ENCODE measurements at regions not wholly inside any gene's neighbourhood (a gene's known extent, or its start where the extent isn't known, plus 50 kb on each side); places are given as distances from the start of the nearest gene placed in this dataset.

DNA sequence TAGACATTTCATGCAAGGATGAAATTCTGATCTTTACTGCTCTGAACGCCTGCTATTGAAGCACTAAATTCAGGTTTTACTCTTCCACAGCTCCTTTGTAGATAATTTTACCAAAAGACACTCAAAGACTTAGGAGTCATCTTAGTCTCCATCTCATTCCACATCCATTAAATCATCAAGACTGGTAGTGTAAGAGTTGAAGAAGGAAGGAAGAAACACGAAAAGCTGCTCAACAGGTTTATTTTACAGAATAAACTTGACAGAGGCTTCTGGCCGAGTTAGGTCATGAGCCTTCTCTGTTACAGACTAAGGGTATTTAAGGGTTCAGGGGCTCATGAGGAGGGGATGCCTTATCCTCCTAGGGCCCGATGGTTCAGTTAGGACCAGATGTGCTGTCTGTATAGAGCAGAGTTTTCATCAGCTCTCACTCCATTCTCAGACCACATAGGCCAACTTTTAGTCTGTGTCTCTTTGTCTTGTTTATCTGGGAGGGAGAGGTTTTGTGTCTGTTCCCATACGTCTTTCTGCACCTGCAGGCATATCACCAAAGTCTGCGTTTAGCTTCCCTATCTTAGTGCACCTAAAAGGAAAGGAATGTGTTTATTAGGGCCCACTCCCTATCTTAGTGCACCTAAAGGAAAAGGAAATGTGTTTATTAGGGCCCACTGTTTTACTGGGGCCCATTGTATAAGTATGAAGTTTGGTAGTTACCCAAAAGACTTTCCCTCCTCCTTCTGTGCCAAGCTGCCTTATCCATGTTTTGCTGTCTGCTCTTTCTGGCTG lies 57.4 kb upstream of the RGS18 start:
- TF ChIP-seq, protein P1, sequence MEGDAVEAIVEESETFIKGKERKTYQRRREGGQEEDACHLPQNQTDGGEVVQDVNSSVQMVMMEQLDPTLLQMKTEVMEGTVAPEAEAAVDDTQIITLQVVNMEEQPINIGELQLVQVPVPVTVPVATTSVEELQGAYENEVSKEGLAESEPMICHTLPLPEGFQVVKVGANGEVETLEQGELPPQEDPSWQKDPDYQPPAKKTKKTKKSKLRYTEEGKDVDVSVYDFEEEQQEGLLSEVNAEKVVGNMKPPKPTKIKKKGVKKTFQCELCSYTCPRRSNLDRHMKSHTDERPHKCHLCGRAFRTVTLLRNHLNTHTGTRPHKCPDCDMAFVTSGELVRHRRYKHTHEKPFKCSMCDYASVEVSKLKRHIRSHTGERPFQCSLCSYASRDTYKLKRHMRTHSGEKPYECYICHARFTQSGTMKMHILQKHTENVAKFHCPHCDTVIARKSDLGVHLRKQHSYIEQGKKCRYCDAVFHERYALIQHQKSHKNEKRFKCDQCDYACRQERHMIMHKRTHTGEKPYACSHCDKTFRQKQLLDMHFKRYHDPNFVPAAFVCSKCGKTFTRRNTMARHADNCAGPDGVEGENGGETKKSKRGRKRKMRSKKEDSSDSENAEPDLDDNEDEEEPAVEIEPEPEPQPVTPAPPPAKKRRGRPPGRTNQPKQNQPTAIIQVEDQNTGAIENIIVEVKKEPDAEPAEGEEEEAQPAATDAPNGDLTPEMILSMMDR (IDR thresholded peaks at IDR 0.05; ENCODE audit: borderline replicate concordance, extremely low read depth, insufficient read depth) = no peak
- Histone ChIP-seq H3K4me3 (ENCODE audit: low read length in 3 of 3) (no peak overlapping the region), H3K9me3 (ENCODE audit: control insufficient read depth in 2 of 3, insufficient read depth in 1 of 3, low read length in 3 of 3) (no peaks in the 10 kb centered on the region), H3K4me1 (ENCODE audit: control insufficient read depth in 2 of 3, insufficient read depth in 2 of 3, low read depth in 1 of 3, low read length in 3 of 3) (no peaks in the 10 kb centered on the region), H3K9ac (ENCODE audit: low read length in 3 of 3) (no peak overlapping the region), H3K36me3 (ENCODE audit: control insufficient read depth in 2 of 3, insufficient read depth in 3 of 3, low read length in 3 of 3) (no peaks in the 10 kb centered on the region), H3K27ac (ENCODE audit: low read depth in 2 of 2, low read length in 2 of 2) (no peak overlapping the region), H3K27me3 (ENCODE audit: control insufficient read depth, insufficient read depth, low read length) (no peaks in the 10 kb centered on the region)
- intact Hi-C loops (cut with DNase I) = no loop called here
- FAIRE-seq (no peak), DNase-seq (no peak)

DNA sequence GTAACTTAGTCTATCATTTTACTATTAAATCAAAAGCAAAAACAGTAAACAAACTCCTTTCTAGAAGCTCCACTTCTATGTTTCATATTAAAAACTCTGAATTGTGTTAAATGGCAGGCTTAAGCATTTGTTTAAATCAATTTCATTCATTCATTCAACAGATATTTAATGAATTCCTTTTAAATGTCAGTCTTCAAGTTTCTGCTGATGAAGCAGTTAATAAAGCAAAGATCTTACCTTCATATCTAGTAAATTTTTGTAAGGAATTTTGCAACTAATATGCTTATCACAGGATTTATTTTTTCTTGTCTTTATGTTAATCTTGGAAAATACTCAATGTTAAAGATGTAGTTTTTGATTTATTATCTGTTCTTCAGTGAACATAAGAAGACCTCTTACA lies 54.1 kb upstream of the RGS18 start:
- H3K27ac ChIP-seq (ENCODE audit: low read depth in 2 of 2, low read length in 2 of 2) = no peak overlapping the region
- DNase-seq (no peak), FAIRE-seq (no peak)
- H3K9me3 ChIP-seq (ENCODE audit: control insufficient read depth in 2 of 3, insufficient read depth in 1 of 3, low read length in 3 of 3) = no peaks in the 10 kb centered on the region
- intact Hi-C loops (cut with DNase I) = no loop called here
- no peak overlapping the region for H3K9ac ChIP-seq (ENCODE audit: low read length in 3 of 3)
- H3K27me3 ChIP-seq (ENCODE audit: control insufficient read depth, insufficient read depth, low read length) = no peaks in the 10 kb centered on the region
- H3K4me3 ChIP-seq (ENCODE audit: low read length in 3 of 3) = no peak overlapping the region
- H3K36me3 ChIP-seq (ENCODE audit: control insufficient read depth in 2 of 3, insufficient read depth in 3 of 3, low read length in 3 of 3) = no peaks in the 10 kb centered on the region
- H3K4me1 ChIP-seq (ENCODE audit: control insufficient read depth in 2 of 3, insufficient read depth in 2 of 3, low read depth in 1 of 3, low read length in 3 of 3) = no peaks in the 10 kb centered on the region
- TF ChIP-seq, protein P1 (IDR thresholded peaks at IDR 0.05; ENCODE audit: borderline replicate concordance, extremely low read depth, insufficient read depth) = no peak

DNA sequence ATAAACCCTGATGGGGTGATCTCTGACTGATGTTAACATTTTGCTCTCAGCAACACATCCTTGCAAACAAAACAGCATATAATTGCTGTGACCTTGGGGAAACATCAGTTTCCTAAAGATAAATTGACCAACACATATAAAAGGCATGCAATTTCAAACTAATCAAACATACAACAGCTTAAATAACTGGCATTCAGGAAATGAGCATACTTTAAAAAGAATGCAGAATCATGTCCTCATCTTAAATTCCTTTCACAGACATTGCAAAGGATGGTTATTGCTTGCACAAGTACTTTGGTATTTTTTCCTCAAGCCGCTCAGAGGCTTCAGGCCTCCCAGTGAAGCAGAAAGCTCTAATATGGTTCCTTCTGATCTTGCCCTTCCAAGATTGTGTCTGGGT lies 53.4 kb upstream of the RGS18 start:
- TF ChIP-seq, protein P1 (IDR thresholded peaks at IDR 0.05; ENCODE audit: borderline replicate concordance, extremely low read depth, insufficient read depth) = no peak
- H3K27ac ChIP-seq (ENCODE audit: low read depth in 2 of 2, low read length in 2 of 2) = no peak overlapping the region
- H3K36me3 ChIP-seq (ENCODE audit: control insufficient read depth in 2 of 3, insufficient read depth in 3 of 3, low read length in 3 of 3) = no peaks in the 10 kb centered on the region
- no peak overlapping the region for H3K9ac ChIP-seq (ENCODE audit: low read length in 3 of 3)
- no peaks in the 10 kb centered on the region for H3K4me1 ChIP-seq (ENCODE audit: control insufficient read depth in 2 of 3, insufficient read depth in 2 of 3, low read depth in 1 of 3, low read length in 3 of 3)
- intact Hi-C loops (cut with DNase I) = no loop called here
- FAIRE-seq (no peak), DNase-seq (no peak)
- no peaks in the 10 kb centered on the region for H3K27me3 ChIP-seq (ENCODE audit: control insufficient read depth, insufficient read depth, low read length)
- H3K4me3 ChIP-seq (ENCODE audit: low read length in 3 of 3) = no peak overlapping the region
- no peaks in the 10 kb centered on the region for H3K9me3 ChIP-seq (ENCODE audit: control insufficient read depth in 2 of 3, insufficient read depth in 1 of 3, low read length in 3 of 3)

DNA sequence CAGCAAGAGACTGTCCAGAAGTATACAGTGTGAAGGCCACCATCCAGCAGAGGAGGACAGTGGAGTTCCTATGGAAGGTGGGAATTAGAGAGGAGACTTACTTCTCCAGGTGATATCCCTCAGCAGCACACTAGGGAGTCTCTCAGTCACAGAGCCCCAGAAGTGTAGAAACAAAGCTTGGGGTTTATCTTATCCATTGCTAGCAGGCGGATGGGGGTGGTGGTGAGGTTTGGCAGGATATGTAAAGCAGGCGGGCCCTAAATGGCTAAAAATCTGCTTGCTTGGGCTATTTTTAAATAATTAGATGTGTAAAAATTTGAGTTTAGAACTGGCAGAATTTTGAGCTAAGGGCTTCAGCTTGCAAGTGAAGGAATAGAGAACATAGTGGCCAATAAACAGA lies 50.1 kb upstream of the RGS18 start:
- Histone ChIP-seq H3K27me3 (ENCODE audit: control insufficient read depth, insufficient read depth, low read length) (no peaks in the 10 kb centered on the region), H3K4me3 (ENCODE audit: low read length in 3 of 3) (no peak overlapping the region), H3K9ac (ENCODE audit: low read length in 3 of 3) (no peak overlapping the region), H3K36me3 (ENCODE audit: control insufficient read depth in 2 of 3, insufficient read depth in 3 of 3, low read length in 3 of 3) (no peaks in the 10 kb centered on the region), H3K9me3 (ENCODE audit: control insufficient read depth in 2 of 3, insufficient read depth in 1 of 3, low read length in 3 of 3) (no peaks in the 10 kb centered on the region), H3K4me1 (ENCODE audit: control insufficient read depth in 2 of 3, insufficient read depth in 2 of 3, low read depth in 1 of 3, low read length in 3 of 3) (no peaks in the 10 kb centered on the region), H3K27ac (ENCODE audit: low read depth in 2 of 2, low read length in 2 of 2) (no peak overlapping the region)
- FAIRE-seq = no peak
- DNase-seq = no peak
- intact Hi-C loops (cut with DNase I) = no loop called here
- TF ChIP-seq, protein P1 (IDR thresholded peaks at IDR 0.05; ENCODE audit: borderline replicate concordance, extremely low read depth, insufficient read depth) = no peak

All from kidney (tissue), 13 donors.